Mesenchymal stem cell (in vitro differentiated cells and primary cell): ENCODE measurements at regions not wholly inside any gene's neighbourhood (a gene's known extent, or its start where the extent isn't known, plus 50 kb on each side); places are given as distances from the start of the nearest gene placed in this dataset.

Experiments
- DNase-seq: peaks from one replicate; pipeline ENCODE4 v3.0.0-alpha.2; 2013
- H2AFZ ChIP-seq: one replicate; pipeline ENCODE4 v1.6.1; 2013; ENCODE audit warnings: low read depth, mild to moderate bottlenecking, control low read depth, inconsistent platforms, low read length, moderate library complexity
- H2AK5ac ChIP-seq: 2 replicates; pipeline ENCODE4 v1.6.1; 2013; ENCODE audit warnings: low read length, moderate library complexity, mild to moderate bottlenecking, inconsistent platforms; ENCODE audit not compliant: severe bottlenecking
- H2BK120ac ChIP-seq: one replicate; pipeline ENCODE4 v1.6.1; 2013; ENCODE audit warnings: low read depth, mild to moderate bottlenecking, inconsistent platforms, low read length, moderate library complexity
- H2BK12ac ChIP-seq, 2 experiments: one replicate each; pipeline ENCODE4 v1.6.1; 2013; ENCODE audit warnings: inconsistent platforms in 2 of 2, low read length in 2 of 2, mild to moderate bottlenecking in 2 of 2, moderate library complexity in 2 of 2, control low read depth in 1 of 2
- H2BK15ac ChIP-seq: one replicate; pipeline ENCODE4 v1.6.1; 2013; ENCODE audit warnings: mild to moderate bottlenecking, low read depth, inconsistent platforms; ENCODE audit not compliant: poor library complexity, severe bottlenecking
- H2BK5ac ChIP-seq: 2 replicates; pipeline ENCODE4 v1.6.1; 2013; ENCODE audit warnings: low read depth, mild to moderate bottlenecking, low read length, control low read depth, inconsistent platforms; ENCODE audit not compliant: poor library complexity, severe bottlenecking
- H3K14ac ChIP-seq, 2 experiments: one replicate each; pipeline ENCODE4 v1.6.1; 2013; ENCODE audit warnings: inconsistent platforms in 2 of 2, low read length in 2 of 2, control low read depth in 1 of 2, mild to moderate bottlenecking in 1 of 2, moderate library complexity in 1 of 2
- H3K18ac ChIP-seq, 2 experiments: one replicate each; pipeline ENCODE4 v1.6.1; 2013; ENCODE audit warnings: inconsistent platforms in 2 of 2, low read length in 2 of 2, control low read depth in 1 of 2, low read depth in 1 of 2, mild to moderate bottlenecking in 1 of 2
- H3K23ac ChIP-seq, 2 experiments: one replicate each; pipeline ENCODE4 v1.6.1; 2013; ENCODE audit warnings: inconsistent platforms in 2 of 2, low read length in 2 of 2, mild to moderate bottlenecking in 2 of 2, moderate library complexity in 2 of 2, control low read depth in 1 of 2
- H3K27ac ChIP-seq: 2 replicates; pipeline ENCODE4 v1.5.1; 2013; ENCODE audit warnings: mild to moderate bottlenecking, moderate library complexity, low read length, control low read depth, inconsistent platforms; ENCODE audit not compliant: poor library complexity, severe bottlenecking
- H3K27me3 ChIP-seq, 2 experiments: 2 replicates each; pipeline versions ENCODE4 v1.6.1 to v1.7.0; 2013; ENCODE audit warnings: low read length in 2 of 2, mild to moderate bottlenecking in 2 of 2, moderate library complexity in 2 of 2, control low read depth in 1 of 2, inconsistent platforms in 1 of 2; ENCODE audit not compliant: control insufficient read depth in 1 of 2, insufficient read depth in 1 of 2
- H3K36me3 ChIP-seq, 2 experiments: 2 replicates each; pipeline versions ENCODE4 v1.6.1 to v1.7.0; 2013; ENCODE audit warnings: low read length in 2 of 2, control low read depth in 1 of 2, inconsistent platforms in 1 of 2, low read depth in 1 of 2, mild to moderate bottlenecking in 1 of 2; ENCODE audit not compliant: insufficient read depth in 2 of 2, control insufficient read depth in 1 of 2
- H3K4ac ChIP-seq, 2 experiments: one replicate each; pipeline ENCODE4 v1.6.1; 2013; ENCODE audit warnings: inconsistent platforms in 2 of 2, low read length in 2 of 2, mild to moderate bottlenecking in 2 of 2, moderate library complexity in 2 of 2, control low read depth in 1 of 2, low read depth in 1 of 2
- H3K4me1 ChIP-seq: 2 replicates; pipeline ENCODE4 v1.6.1; 2013; ENCODE audit warnings: low read depth, low read length, control low read depth; ENCODE audit not compliant: control insufficient read depth, insufficient read depth
- H3K4me2 ChIP-seq: 2 replicates; pipeline ENCODE4 v1.6.1; 2013; ENCODE audit warnings: low read length, mild to moderate bottlenecking, inconsistent platforms; ENCODE audit not compliant: poor library complexity, severe bottlenecking
- H3K4me3 ChIP-seq, 2 experiments: 2 replicates each; pipeline versions ENCODE4 v1.5.1 to v1.7.0; 2013; ENCODE audit warnings: low read length in 2 of 2, mild to moderate bottlenecking in 2 of 2, control low read depth in 1 of 2, low read depth in 1 of 2; ENCODE audit not compliant: insufficient read depth in 1 of 2
- H3K79me1 ChIP-seq: replicated peaks from 2 replicates; pipeline ENCODE4 v1.6.1; 2013; ENCODE audit warnings: mild to moderate bottlenecking, control low read depth, low read length, inconsistent platforms; ENCODE audit not compliant: poor library complexity, severe bottlenecking
- H3K9ac ChIP-seq: 2 replicates; pipeline ENCODE4 v1.7.0; 2013; ENCODE audit warnings: mild to moderate bottlenecking, low read length, moderate library complexity
- H3K9me3 ChIP-seq: 2 replicates; pipeline ENCODE4 v1.7.0; 2013; ENCODE audit warnings: mild to moderate bottlenecking, low read length; ENCODE audit not compliant: control insufficient read depth
- H4K8ac ChIP-seq: one replicate; pipeline ENCODE4 v1.6.1; 2013; ENCODE audit warnings: inconsistent platforms, mild to moderate bottlenecking, low read length, moderate library complexity
- H4K91ac ChIP-seq: one replicate; pipeline ENCODE4 v1.6.1; 2013; ENCODE audit warnings: mild to moderate bottlenecking, low read length, inconsistent platforms
- WGBS: methylation state at CpG from one replicate; pipeline ENCODE4 v1.1.7; 2013; ENCODE audit warnings: mixed read lengths; 5-methylcytosine and 5-hydroxymethylcytosine counted together

DNA sequence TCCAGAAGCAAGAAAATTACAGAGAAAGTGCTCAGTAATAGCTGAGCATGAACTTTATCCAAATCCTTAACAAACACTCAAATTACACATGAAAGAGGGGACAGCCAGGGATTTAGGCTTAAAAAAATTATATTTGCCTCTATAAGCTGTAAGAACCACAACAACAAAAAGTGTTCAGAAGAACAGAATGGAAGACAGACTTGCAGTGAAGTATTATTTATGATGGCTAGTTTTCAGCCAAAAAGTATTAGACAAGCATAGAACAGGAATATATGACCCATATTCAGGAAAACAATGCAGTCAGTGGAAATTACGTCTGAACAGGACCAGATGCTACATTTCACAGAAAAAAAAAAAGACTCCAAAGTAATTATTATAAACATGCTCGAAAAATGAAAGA lies 1246.3 kb downstream of the NCAM2 start:
- Histone ChIP-seq H4K91ac (no peak overlapping the region), H2BK5ac (no peak overlapping the region), H2BK12ac (no peak overlapping the region), H3K27ac (no peak overlapping the region), H3K4ac (no peak overlapping the region), H2AK5ac (no peak overlapping the region), H2BK120ac (no peak overlapping the region), H3K4me1 (no peaks in the 10 kb centered on the region), H2AFZ (no peak overlapping the region), H3K9me3 (no peaks in the 10 kb centered on the region), H3K4me3 (no peak overlapping the region), H3K79me1 (no peaks in the 10 kb centered on the region), H3K14ac (no peak overlapping the region), H3K9ac (no peak overlapping the region), H3K4me2 (no peak overlapping the region), H3K27me3 (no peaks in the 10 kb centered on the region), H2BK15ac (no peak overlapping the region), H3K18ac (no peak overlapping the region), H3K23ac (no peak overlapping the region), H4K8ac (no peak overlapping the region), H3K36me3 (no peaks in the 10 kb centered on the region)
- no CpG with 5 or more reads among the region's 2 CpGs for WGBS
- DNase-seq = no peak

DNA sequence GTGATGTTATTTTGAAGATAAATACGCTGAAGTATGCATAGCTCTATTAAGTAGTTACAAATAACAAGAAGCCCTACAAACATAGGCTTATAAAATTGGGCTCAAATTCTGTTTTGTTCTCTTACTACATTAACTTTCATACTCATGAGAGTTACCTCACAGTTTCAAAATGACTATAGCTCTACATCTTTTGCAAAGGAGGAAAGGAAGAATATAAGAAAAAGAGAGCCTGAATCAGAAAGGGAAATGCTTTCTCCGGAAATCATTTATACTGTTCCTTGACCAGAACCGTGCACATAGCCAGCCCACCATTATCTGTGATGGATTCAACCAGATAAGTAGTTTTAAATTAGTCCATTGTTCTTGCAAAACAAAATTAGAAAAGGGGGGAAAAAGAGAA lies 1252.1 kb downstream of the NCAM2 start:
- no peak overlapping the region for H2BK12ac ChIP-seq
- no peak overlapping the region for H4K91ac ChIP-seq
- H3K27me3 ChIP-seq = no peaks in the 10 kb centered on the region
- no peak for DNase-seq
- no peak overlapping the region for H3K23ac ChIP-seq
- no peaks in the 10 kb centered on the region for H3K79me1 ChIP-seq
- H2AK5ac ChIP-seq = no peak overlapping the region
- H3K18ac ChIP-seq = no peak overlapping the region
- no peak overlapping the region for H2BK120ac ChIP-seq
- no peak overlapping the region for H3K4ac ChIP-seq
- H3K36me3 ChIP-seq = no peaks in the 10 kb centered on the region
- H2BK15ac ChIP-seq = no peak overlapping the region
- no peak overlapping the region for H3K27ac ChIP-seq
- no peak overlapping the region for H4K8ac ChIP-seq
- WGBS = no CpG with 5 or more reads among the region's 3 CpGs
- H3K14ac ChIP-seq = no peak overlapping the region
- no peak overlapping the region for H2AFZ ChIP-seq
- no peak overlapping the region for H3K4me2 ChIP-seq
- H3K9ac ChIP-seq = no peak overlapping the region
- no peak overlapping the region for H3K4me3 ChIP-seq
- H3K4me1 ChIP-seq = no peaks in the 10 kb centered on the region
- H3K9me3 ChIP-seq = peaks cover 15% of the 10 kb centered on the region
- H2BK5ac ChIP-seq = no peak overlapping the region

DNA sequence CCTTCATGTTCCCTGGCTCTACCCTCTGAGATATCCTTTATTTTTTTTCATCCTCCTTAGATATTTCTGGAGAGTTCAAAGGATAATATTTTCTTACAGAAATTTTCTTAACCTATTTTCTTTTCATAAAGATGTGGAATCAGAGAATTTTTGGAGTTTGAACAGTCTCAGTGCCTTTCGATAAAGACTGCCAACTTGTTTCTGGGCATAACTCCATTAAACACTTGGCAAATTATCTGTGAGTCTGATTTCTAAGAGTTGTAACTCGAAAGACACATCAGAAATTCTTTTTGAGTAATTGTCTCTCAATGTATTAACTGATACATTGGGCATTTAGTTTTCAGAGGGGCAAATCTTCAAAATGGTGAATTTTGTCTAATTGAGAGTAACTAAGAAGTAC lies 1255.6 kb downstream of the NCAM2 start:
- no peak overlapping the region for H3K14ac ChIP-seq
- H3K27ac ChIP-seq = no peak overlapping the region
- no peak for DNase-seq
- H2AFZ ChIP-seq = no peak overlapping the region
- no peaks in the 10 kb centered on the region for H3K79me1 ChIP-seq
- H3K4ac ChIP-seq = no peak overlapping the region
- H2BK5ac ChIP-seq = no peak overlapping the region
- H4K91ac ChIP-seq = no peak overlapping the region
- no peak overlapping the region for H4K8ac ChIP-seq
- H2AK5ac ChIP-seq = no peak overlapping the region
- H2BK15ac ChIP-seq = no peak overlapping the region
- WGBS = 100% methylated on average over 1 of the region's 2 CpGs
- H3K27me3 ChIP-seq = no peaks in the 10 kb centered on the region
- no peak overlapping the region for H2BK12ac ChIP-seq
- H3K23ac ChIP-seq = no peak overlapping the region
- no peak overlapping the region for H2BK120ac ChIP-seq
- no peak overlapping the region for H3K4me2 ChIP-seq
- no peaks in the 10 kb centered on the region for H3K36me3 ChIP-seq
- H3K9me3 ChIP-seq = peaks cover 15% of the 10 kb centered on the region
- no peak overlapping the region for H3K18ac ChIP-seq
- no peak overlapping the region for H3K9ac ChIP-seq
- no peaks in the 10 kb centered on the region for H3K4me1 ChIP-seq
- H3K4me3 ChIP-seq = no peak overlapping the region

DNA sequence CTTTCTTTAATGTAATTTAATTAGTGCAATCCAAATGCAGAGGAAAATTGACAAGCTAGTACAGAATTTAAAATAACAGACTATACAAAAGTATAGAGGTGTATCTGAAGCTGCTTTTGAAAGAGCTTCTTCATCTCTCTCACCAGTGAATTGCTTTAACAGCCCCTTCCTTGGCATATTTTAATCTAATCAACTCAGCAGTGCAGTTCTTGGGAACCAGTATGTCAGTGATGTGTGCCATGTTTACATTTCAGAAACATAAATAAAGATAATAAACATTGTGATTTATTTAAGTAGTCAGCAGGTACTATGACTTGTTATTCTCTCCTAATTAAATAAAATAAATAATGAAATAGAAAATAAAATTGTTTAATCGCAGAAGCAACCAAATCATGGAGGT lies 1260.6 kb downstream of the NCAM2 start:
- no peak overlapping the region for H3K4me2 ChIP-seq

More for the DNA sequence above, 1260.6 kb downstream of the NCAM2 start:
- Histone ChIP-seq H3K9ac (no peak overlapping the region), H3K27me3 (no peaks in the 10 kb centered on the region), H3K4me3 (no peak overlapping the region), H3K23ac (no peak overlapping the region), H3K79me1 (no peaks in the 10 kb centered on the region), H2AK5ac (no peak overlapping the region), H2BK12ac (no peak overlapping the region), H4K91ac (no peak overlapping the region), H3K14ac (no peak overlapping the region), H2BK5ac (no peak overlapping the region), H3K36me3 (no peaks in the 10 kb centered on the region), H2BK120ac (no peak overlapping the region), H2BK15ac (no peak overlapping the region), H3K27ac (no peak overlapping the region), H3K9me3 (peaks cover 18% of the 10 kb centered on the region), H3K4me1 (no peaks in the 10 kb centered on the region), H4K8ac (no peak overlapping the region), H3K4ac (no peak overlapping the region), H3K18ac (no peak overlapping the region), H2AFZ (no peak overlapping the region)
- no CpG with 5 or more reads among the region's 1 CpG for WGBS
- DNase-seq = no peak
